ENCODE measurements at regions not wholly inside any gene's neighbourhood (a gene's known extent, or its start where the extent isn't known, plus 50 kb on each side); places are given as distances from the start of the nearest gene placed in this dataset.
A peak's percentile ranks its signal among the peaks of the same experiment; 100 is the strongest.
"Not testable (repeated sequence)": the region's sequence is repeated elsewhere in the genome, so short reads cannot be mapped to it uniquely, and the experiment has no call there.

- not testable (repeated sequence) for DNase-seq (ENCODE audit: low spot score)
These were observed 197.1 kb upstream of the TBL1XR1 start for GRCh38 chr3:177394231-177395024.

GRCh38 chr3:177396733-177397132 lies 199.5 kb upstream of the TBL1XR1 start:
- no peak for DNase-seq (ENCODE audit: low spot score)

- no peak for DNase-seq (ENCODE audit: low spot score)
These were observed 204.1 kb upstream of the TBL1XR1 start for GRCh38 chr3:177401375-177401774.

GRCh38 chr3:177402533-177402932 lies 205.3 kb upstream of the TBL1XR1 start:
- no peak for DNase-seq (ENCODE audit: low spot score)

- no peak for DNase-seq (ENCODE audit: low spot score)
These were observed 207.9 kb upstream of the TBL1XR1 start for GRCh38 chr3:177405191-177405672.

- DNase-seq (ENCODE audit: low spot score), result no peak
These were observed 213.4 kb upstream of the TBL1XR1 start for GRCh38 chr3:177410730-177411129.

- no peak for DNase-seq (ENCODE audit: low spot score)
These were observed 213.9 kb upstream of the TBL1XR1 start for GRCh38 chr3:177411201-177411600.

- not testable (repeated sequence) for DNase-seq (ENCODE audit: low spot score)
These were observed 215.4 kb upstream of the TBL1XR1 start for GRCh38 chr3:177412677-177413170.

- no peak for DNase-seq (ENCODE audit: low spot score)
These were observed 216.8 kb upstream of the TBL1XR1 start for GRCh38 chr3:177414093-177414492.

GRCh38 chr3:177418787-177419186 lies 221.5 kb upstream of the TBL1XR1 start:
- DNase-seq (ENCODE audit: low spot score), result no peak

- peak; percentile 19 for DNase-seq (ENCODE audit: low spot score)
These were observed 222.8 kb upstream of the TBL1XR1 start for GRCh38 chr3:177419904-177420601.

- peak; percentile 55 for DNase-seq (ENCODE audit: low spot score)
These were observed 223.6 kb upstream of the TBL1XR1 start for GRCh38 chr3:177420651-177421480.

- DNase-seq (ENCODE audit: low spot score), result no peak
These were observed 224.2 kb upstream of the TBL1XR1 start for GRCh38 chr3:177421481-177421785.

- DNase-seq (ENCODE audit: low spot score), result no peak
These were observed 227.2 kb upstream of the TBL1XR1 start for GRCh38 chr3:177424521-177424920.

- DNase-seq (ENCODE audit: low spot score), result no peak
These were observed 227.8 kb upstream of the TBL1XR1 start for GRCh38 chr3:177425042-177425441.

GRCh38 chr3:177426106-177426877 lies 229.0 kb upstream of the TBL1XR1 start:
- DNase-seq (ENCODE audit: low spot score), result peak; percentile 23

GRCh38 chr3:177426878-177427495 lies 229.7 kb upstream of the TBL1XR1 start:
- DNase-seq (ENCODE audit: low spot score), result no peak

- DNase-seq (ENCODE audit: low spot score), result peak; percentile 37
These were observed 230.3 kb upstream of the TBL1XR1 start for GRCh38 chr3:177427540-177427939.

- no peak for DNase-seq (ENCODE audit: low spot score)
These were observed 231.8 kb upstream of the TBL1XR1 start for GRCh38 chr3:177429079-177429478.

- DNase-seq (ENCODE audit: low spot score), result no peak
These were observed 232.5 kb upstream of the TBL1XR1 start for GRCh38 chr3:177429771-177430170.

- DNase-seq (ENCODE audit: low spot score), result no peak
These were observed 233.4 kb upstream of the TBL1XR1 start for GRCh38 chr3:177430653-177431052.
